ENCODE measurements at regions not wholly inside any gene's neighbourhood (a gene's known extent, or its start where the extent isn't known, plus 50 kb on each side); places are given as distances from the start of the nearest gene placed in this dataset.

- no peak for DNase-seq (ENCODE audit: low read depth)
- H3K4me3 ChIP-seq (ENCODE audit: low read length) = no peak overlapping the region
- TF ChIP-seq CTCF (conservative IDR thresholded peaks at IDR 0.05; ENCODE audit: low read depth, low read length) = no peak
Measured at GRCh38 chr1:213331631-213332175, 280.7 kb downstream of the RPS6KC1 start.

GRCh38 chr1:213332491-213332890, 281.4 kb downstream of the RPS6KC1 start:
- no peak for DNase-seq (ENCODE audit: low read depth)
- H3K4me3 ChIP-seq (ENCODE audit: low read length) = no peak overlapping the region
- TF ChIP-seq CTCF (conservative IDR thresholded peaks at IDR 0.05; ENCODE audit: low read depth, low read length) = no peak

- TF ChIP-seq CTCF (conservative IDR thresholded peaks at IDR 0.05; ENCODE audit: low read depth, low read length) = no peak
- no peak overlapping the region for H3K4me3 ChIP-seq (ENCODE audit: low read length)
- no peak for DNase-seq (ENCODE audit: low read depth)
Measured at GRCh38 chr1:213333121-213333520, 282.1 kb downstream of the RPS6KC1 start.

GRCh38 chr1:213335084-213335483, 284.0 kb downstream of the RPS6KC1 start:
- H3K4me3 ChIP-seq (ENCODE audit: low read length) = no peak overlapping the region
- TF ChIP-seq CTCF (conservative IDR thresholded peaks at IDR 0.05; ENCODE audit: low read depth, low read length) = no peak
- no peak for DNase-seq (ENCODE audit: low read depth)

- DNase-seq (ENCODE audit: low read depth) = no peak
- no peak overlapping the region for H3K4me3 ChIP-seq (ENCODE audit: low read length)
- TF ChIP-seq CTCF (conservative IDR thresholded peaks at IDR 0.05; ENCODE audit: low read depth, low read length) = no peak
Measured at GRCh38 chr1:213337025-213337678, 286.1 kb downstream of the RPS6KC1 start.

GRCh38 chr1:213340593-213340992, 289.6 kb downstream of the RPS6KC1 start:
- H3K4me3 ChIP-seq (ENCODE audit: low read length) = no peak overlapping the region
- DNase-seq (ENCODE audit: low read depth) = no peak
- TF ChIP-seq CTCF (conservative IDR thresholded peaks at IDR 0.05; ENCODE audit: low read depth, low read length) = no peak

GRCh38 chr1:213345621-213346020, 294.6 kb downstream of the RPS6KC1 start:
- no peak for TF ChIP-seq CTCF (conservative IDR thresholded peaks at IDR 0.05; ENCODE audit: low read depth, low read length)
- no peak overlapping the region for H3K4me3 ChIP-seq (ENCODE audit: low read length)
- no peak for DNase-seq (ENCODE audit: low read depth)

Data from retinal pigment epithelial cell (primary cell).